Smooth muscle cell (in vitro differentiated cells): ENCODE measurements at regions not wholly inside any gene's neighbourhood (a gene's known extent, or its start where the extent isn't known, plus 50 kb on each side); places are given as distances from the start of the nearest gene placed in this dataset.

Experiments
- DNase-seq: peaks from one replicate; lab custom pipeline; 2025; ENCODE audit not compliant: unreplicated experiment; lab: John Stamatoyannopoulos, UW
- H2AFZ ChIP-seq: fragments of 200-600 bp; sonication (generic); 2 replicates; pipeline ENCODE4 v1.6.0; 2016; ENCODE audit warnings: antibody characterized with exemption, low read depth, mild to moderate bottlenecking
- H3F3A ChIP-seq: fragments of 200-600 bp; sonication (generic); 2 replicates; pipeline ENCODE4 v1.6.0; 2017; ENCODE audit warnings: antibody characterized with exemption, low read depth
- H3K27ac ChIP-seq: fragments of 200-600 bp; sonication (generic); 2 replicates; pipeline ENCODE4 v1.5.1; 2016; ENCODE audit warnings: low read depth, mild to moderate bottlenecking
- H3K27me3 ChIP-seq: fragments of 200-600 bp; sonication (generic); 2 replicates; pipeline ENCODE4 v1.6.1; 2016; ENCODE audit warnings: low read depth, mild to moderate bottlenecking
- H3K36me3 ChIP-seq: fragments of 200-600 bp; sonication (generic); 2 replicates; pipeline ENCODE4 v1.5.1; 2016; ENCODE audit warnings: low read depth
- H3K4me1 ChIP-seq: fragments of 200-600 bp; sonication (generic); 2 replicates; pipeline ENCODE4 v1.5.1; 2016; ENCODE audit warnings: low read depth
- H3K4me2 ChIP-seq: fragments of 200-600 bp; sonication (generic); 2 replicates; pipeline ENCODE4 v1.6.0; 2016; ENCODE audit warnings: mild to moderate bottlenecking
- H3K4me3 ChIP-seq: fragments of 200-600 bp; sonication (generic); 2 replicates; pipeline ENCODE4 v1.5.1; 2016; ENCODE audit warnings: mild to moderate bottlenecking
- H3K79me2 ChIP-seq: fragments of 200-600 bp; sonication (generic); 2 replicates; pipeline ENCODE4 v1.6.0; 2016; ENCODE audit warnings: low read depth, mild to moderate bottlenecking
- H3K9ac ChIP-seq: fragments of 200-600 bp; sonication (generic); 2 replicates; pipeline ENCODE4 v1.6.0; 2016; ENCODE audit warnings: low read depth
- H3K9me3 ChIP-seq: fragments of 200-600 bp; sonication (generic); replicated peaks from 2 replicates; pipeline ENCODE4 v1.5.1; 2016; ENCODE audit warnings: low read depth
- H4K20me1 ChIP-seq: fragments of 200-600 bp; sonication (generic); 2 replicates; pipeline ENCODE4 v1.6.0; 2016; ENCODE audit warnings: low read depth
- CTCF ChIP-seq: fragments of 200-600 bp; sonication (generic); IDR thresholded peaks from 2 replicates; pipeline ENCODE4 v1.5.1; 2017; ENCODE audit warnings: borderline replicate concordance, mild to moderate bottlenecking, antibody characterized with exemption; ENCODE audit not compliant: insufficient read depth, poor library complexity, severe bottlenecking
- WGBS: methylation state at CpG from one replicate; pipeline ENCODE4 v1.1.7; 2016; ENCODE audit warnings: low lambda C conversion rate; 5-methylcytosine and 5-hydroxymethylcytosine counted together

DNA sequence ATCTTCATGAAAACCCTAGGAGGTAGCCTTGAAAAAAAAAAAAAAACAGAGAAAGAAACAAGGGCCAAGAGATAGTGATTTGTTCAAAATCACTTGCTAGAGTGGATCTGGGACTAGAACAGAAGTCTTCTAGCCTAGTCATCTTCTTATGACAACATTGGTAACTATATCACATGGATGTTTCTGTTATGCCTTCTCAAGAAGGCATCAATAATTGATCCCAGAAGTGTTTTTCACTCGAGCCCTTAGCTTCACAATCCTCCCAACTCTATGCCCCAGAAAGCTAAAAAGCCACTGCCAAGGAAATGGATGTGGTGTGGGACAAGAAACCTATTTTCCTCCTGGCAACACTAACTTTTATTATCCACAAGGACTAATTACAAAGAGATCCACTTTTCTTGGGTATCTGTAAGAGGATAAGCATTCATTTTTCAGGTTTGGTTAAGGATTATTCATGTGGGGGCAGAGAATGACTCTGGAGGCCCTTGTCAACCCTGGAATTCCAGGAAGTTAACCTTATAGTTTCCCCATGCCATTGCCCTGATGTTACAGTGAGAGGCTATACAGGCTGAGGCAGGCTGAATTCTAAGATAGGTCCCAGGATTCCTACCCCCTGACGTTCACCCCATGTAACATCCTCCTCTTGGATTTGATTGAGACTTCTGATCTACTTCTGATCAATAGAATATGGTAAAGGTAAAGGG lies 67.7 kb upstream of the CPM start:
- H3K4me2 ChIP-seq, result no peak overlapping the region
- 69% methylated on average over 2 of the region's 2 CpGs for WGBS
- no peak for DNase-seq
- H3F3A ChIP-seq, result no peaks in the 10 kb centered on the region
- no peaks in the 10 kb centered on the region for H3K4me1 ChIP-seq
- H3K9me3 ChIP-seq, result no peaks in the 10 kb centered on the region
- H3K4me3 ChIP-seq, result no peak overlapping the region
- H2AFZ ChIP-seq, result no peak overlapping the region
- peak overlapping the region; percentile 11 for H3K27ac ChIP-seq
- TF ChIP-seq CTCF, result no peak
- H3K27me3 ChIP-seq, result no peaks in the 10 kb centered on the region
- H3K79me2 ChIP-seq, result no peaks in the 10 kb centered on the region
- no peaks in the 10 kb centered on the region for H4K20me1 ChIP-seq
- H3K36me3 ChIP-seq, result no peaks in the 10 kb centered on the region
- no peak overlapping the region for H3K9ac ChIP-seq

DNA sequence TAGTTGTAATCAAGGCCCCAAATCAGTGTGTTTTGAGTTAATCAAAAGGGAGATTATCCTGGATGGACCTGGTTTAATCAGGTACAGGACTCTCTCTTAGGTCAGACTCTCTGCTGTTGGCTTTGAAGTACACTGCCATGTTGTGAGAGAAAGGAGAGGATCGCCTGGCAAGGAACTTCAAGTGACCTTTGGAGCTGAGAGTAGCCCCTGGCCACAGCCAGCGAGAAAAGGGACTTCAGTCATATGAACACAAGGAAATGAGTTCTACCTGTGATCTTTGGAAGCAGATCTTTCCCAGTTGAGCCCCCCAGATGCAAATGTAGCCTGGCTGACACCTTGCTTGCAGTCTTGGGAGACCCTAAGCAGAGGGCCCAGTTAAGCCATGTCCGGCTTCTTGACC lies 68.3 kb upstream of the CPM start:
- no peak overlapping the region for H3K4me3 ChIP-seq

DNA sequence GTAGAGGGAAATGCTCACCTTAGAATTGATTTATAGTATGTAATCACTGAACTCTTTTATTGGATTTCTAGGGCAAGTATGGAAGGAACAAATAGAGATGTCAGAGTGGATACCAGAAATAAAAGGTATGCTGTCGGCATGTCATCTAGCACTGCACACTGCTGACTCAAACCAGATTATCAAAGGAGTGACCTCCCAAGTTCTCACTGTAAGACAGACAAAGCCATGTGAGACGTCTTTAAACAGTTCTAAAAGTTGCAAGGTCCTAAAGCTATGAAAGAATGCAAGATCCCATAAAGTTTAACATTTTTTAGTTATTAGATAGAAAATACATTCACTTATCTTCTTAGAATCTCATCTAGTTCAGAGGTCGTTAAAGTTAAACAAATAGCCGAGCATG lies 70.0 kb upstream of the CPM start:
- no peak overlapping the region for H2AFZ ChIP-seq
- no peaks in the 10 kb centered on the region for H3K36me3 ChIP-seq
- H3K27ac ChIP-seq, result no peak overlapping the region
- no peaks in the 10 kb centered on the region for H3K79me2 ChIP-seq
- no peaks in the 10 kb centered on the region for H3K9me3 ChIP-seq
- H3F3A ChIP-seq, result peaks cover 9% of the 10 kb centered on the region
- H4K20me1 ChIP-seq, result no peaks in the 10 kb centered on the region
- TF ChIP-seq CTCF, result no peak
- no peak overlapping the region for H3K4me3 ChIP-seq
- H3K4me1 ChIP-seq, result peaks cover 15% of the 10 kb centered on the region
- no peak overlapping the region for H3K4me2 ChIP-seq
- H3K27me3 ChIP-seq, result no peaks in the 10 kb centered on the region
- H3K9ac ChIP-seq, result no peak overlapping the region
- 72% methylated on average over 4 of the region's 4 CpGs for WGBS
- no peak for DNase-seq

More for the DNA sequence above, 68.3 kb upstream of the CPM start:
- DNase-seq, result no peak
- no peaks in the 10 kb centered on the region for H3K36me3 ChIP-seq
- TF ChIP-seq CTCF, result no peak
- WGBS, result 96% methylated on average over 3 of the region's 3 CpGs
- H3K27me3 ChIP-seq, result no peaks in the 10 kb centered on the region
- no peaks in the 10 kb centered on the region for H3K9me3 ChIP-seq
- no peak overlapping the region for H2AFZ ChIP-seq
- H3K4me1 ChIP-seq, result no peaks in the 10 kb centered on the region
- no peak overlapping the region for H3K9ac ChIP-seq
- H3K4me2 ChIP-seq, result no peak overlapping the region
- H4K20me1 ChIP-seq, result no peaks in the 10 kb centered on the region
- H3K27ac ChIP-seq, result peak overlapping the region; percentile 11
- H3F3A ChIP-seq, result peaks cover 2% of the 10 kb centered on the region
- no peaks in the 10 kb centered on the region for H3K79me2 ChIP-seq

DNA sequence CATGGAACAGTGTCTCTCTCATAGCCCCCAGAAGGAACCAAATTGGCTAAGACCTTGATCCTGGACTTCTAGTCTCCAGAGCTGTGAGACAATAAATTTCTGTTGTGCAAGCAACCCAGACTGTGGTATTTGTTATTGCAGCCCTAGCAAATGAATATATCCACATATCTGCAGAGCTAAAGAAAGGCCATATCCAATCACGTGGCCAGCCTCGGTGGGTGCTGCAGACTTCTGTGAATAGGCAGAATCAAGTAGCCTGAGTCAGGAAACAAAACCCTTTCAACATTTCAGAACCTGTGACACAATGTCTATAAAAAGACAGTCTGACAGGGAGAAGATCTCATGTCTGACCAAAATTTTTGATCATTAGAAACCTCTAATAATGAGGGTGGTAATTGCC lies 71.0 kb upstream of the CPM start:
- no peak overlapping the region for H3K4me3 ChIP-seq
- no peak overlapping the region for H3K9ac ChIP-seq
- no peak overlapping the region for H3K4me2 ChIP-seq
- no peaks in the 10 kb centered on the region for H3K36me3 ChIP-seq
- no peaks in the 10 kb centered on the region for H3K27me3 ChIP-seq
- H3F3A ChIP-seq, result peaks cover 9% of the 10 kb centered on the region
- no peak overlapping the region for H3K27ac ChIP-seq
- no peak for DNase-seq
- TF ChIP-seq CTCF, result no peak
- peaks cover 21% of the 10 kb centered on the region for H3K4me1 ChIP-seq
- no peaks in the 10 kb centered on the region for H3K9me3 ChIP-seq
- WGBS, result 91% methylated on average over 2 of the region's 2 CpGs
- no peaks in the 10 kb centered on the region for H4K20me1 ChIP-seq
- no peak overlapping the region for H2AFZ ChIP-seq
- H3K79me2 ChIP-seq, result no peaks in the 10 kb centered on the region
